ENCODE measurements at regions not wholly inside any gene's neighbourhood (a gene's known extent, or its start where the extent isn't known, plus 50 kb on each side); places are given as distances from the start of the nearest gene placed in this dataset.
"Not testable (repeated sequence)": the region's sequence is repeated elsewhere in the genome, so short reads cannot be mapped to it uniquely, and the experiment has no call there.

DNA sequence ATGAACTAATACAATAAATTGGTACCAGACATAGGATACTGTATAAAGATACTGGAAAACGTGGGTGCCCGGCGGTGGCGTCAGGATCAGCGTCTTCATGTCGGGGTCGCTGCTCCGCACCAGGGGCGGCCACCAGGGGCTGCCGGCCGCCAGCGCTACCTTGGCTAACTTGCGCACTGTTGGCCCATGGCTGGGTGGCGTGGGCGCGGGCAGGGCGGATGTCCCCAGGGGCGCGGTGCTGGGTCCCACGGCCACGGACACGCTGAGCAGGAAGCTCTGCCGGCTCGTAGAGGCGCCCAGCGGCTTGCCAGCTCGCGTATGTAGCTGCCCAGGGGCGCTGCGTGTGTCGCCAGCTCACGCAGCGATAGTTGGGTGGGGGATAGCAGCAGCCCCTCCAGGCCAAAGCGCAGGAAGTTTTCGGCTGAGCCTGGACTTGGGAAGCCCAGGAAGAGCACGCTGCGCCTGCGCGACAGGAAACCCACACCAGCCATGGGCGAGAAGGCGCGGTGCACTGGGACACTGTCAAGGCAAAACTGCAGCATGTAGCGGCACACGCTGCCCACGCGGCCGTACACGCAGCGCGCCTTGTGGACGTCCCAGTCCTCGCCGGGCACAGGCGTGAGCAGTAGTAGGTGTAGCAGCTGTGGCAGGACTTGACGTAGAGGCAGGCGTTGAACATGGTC, 299.9 kb downstream of the CCDC74A start:
- no peak overlapping the region for H3K4me3 ChIP-seq (replicated peaks; ENCODE audit: low read depth, low read length)
- TF ChIP-seq, protein P1, sequence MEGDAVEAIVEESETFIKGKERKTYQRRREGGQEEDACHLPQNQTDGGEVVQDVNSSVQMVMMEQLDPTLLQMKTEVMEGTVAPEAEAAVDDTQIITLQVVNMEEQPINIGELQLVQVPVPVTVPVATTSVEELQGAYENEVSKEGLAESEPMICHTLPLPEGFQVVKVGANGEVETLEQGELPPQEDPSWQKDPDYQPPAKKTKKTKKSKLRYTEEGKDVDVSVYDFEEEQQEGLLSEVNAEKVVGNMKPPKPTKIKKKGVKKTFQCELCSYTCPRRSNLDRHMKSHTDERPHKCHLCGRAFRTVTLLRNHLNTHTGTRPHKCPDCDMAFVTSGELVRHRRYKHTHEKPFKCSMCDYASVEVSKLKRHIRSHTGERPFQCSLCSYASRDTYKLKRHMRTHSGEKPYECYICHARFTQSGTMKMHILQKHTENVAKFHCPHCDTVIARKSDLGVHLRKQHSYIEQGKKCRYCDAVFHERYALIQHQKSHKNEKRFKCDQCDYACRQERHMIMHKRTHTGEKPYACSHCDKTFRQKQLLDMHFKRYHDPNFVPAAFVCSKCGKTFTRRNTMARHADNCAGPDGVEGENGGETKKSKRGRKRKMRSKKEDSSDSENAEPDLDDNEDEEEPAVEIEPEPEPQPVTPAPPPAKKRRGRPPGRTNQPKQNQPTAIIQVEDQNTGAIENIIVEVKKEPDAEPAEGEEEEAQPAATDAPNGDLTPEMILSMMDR (IDR thresholded peaks at IDR 0.05; ENCODE audit: low read length, missing control alignments), result no peak
- no peak for DNase-seq (ENCODE audit: low read depth)

DNA sequence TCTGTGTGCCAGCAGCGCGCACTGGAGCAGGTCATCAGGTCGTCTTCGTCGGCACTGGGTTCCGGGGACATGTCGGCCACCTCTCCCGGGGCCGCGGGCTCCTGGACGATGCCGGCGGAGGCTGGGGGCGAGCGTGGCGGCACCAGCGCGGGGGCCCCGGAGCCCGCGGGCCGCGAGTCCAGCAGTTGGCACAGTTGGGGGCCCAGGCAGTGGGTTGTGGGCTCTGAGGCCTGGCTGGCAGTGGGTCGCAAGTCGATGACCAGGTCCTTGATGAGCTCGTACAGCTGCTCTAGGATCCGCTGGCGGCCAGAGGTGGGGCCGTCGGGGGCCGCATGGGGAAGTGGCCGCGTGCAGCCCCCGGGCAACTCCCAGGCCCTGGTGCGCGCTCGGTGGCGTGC, 300.5 kb downstream of the CCDC74A start:
- TF ChIP-seq, protein P1 (IDR thresholded peaks at IDR 0.05; ENCODE audit: low read length, missing control alignments), result no peak
- no peak overlapping the region for H3K4me3 ChIP-seq (replicated peaks; ENCODE audit: low read depth, low read length)
- DNase-seq (ENCODE audit: low read depth), result no peak

DNA sequence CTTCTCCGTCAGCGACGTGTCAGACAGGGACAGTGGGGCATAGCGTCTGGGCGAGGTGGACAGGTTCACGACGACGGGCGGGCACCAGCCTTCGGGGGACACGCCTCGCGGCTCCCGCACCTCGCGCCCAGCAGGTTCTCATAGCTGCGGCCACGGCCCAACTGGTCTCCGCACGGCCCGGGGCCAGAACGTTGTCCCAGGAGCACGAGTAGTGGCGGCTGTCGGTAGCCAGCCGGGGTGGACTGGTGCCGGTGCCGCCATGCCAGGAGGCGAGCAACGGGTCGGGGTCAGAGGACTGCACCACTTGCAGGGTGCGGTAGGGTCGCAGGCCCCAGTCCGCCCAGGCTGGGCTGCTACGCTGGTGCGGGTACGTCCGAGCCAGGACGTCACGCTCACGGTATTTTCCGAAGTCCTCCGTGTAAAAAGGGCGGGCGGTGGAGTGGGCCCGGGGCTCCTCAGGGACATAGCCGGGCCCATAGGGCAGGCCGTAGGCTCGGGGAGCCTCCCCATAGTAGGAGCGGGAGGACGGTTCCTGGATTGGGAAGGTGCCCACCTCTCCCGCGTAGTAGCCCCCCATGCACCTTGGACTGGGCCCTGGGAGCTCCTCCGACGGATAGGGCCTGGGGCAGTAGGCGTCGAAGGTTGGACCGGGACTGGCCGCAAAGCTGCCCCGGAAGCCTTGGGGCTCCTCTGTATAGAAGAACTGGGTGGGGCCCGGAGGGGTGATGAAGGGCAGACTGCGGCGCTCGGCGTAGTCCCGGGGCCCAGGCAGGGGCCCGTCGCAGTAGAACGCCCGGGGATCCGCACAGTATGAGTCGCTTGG, 301.2 kb downstream of the CCDC74A start:
- DNase-seq (ENCODE audit: low read depth); H3K4me3 ChIP-seq (replicated peaks; ENCODE audit: low read depth, low read length): not testable (repeated sequence)

DNA sequence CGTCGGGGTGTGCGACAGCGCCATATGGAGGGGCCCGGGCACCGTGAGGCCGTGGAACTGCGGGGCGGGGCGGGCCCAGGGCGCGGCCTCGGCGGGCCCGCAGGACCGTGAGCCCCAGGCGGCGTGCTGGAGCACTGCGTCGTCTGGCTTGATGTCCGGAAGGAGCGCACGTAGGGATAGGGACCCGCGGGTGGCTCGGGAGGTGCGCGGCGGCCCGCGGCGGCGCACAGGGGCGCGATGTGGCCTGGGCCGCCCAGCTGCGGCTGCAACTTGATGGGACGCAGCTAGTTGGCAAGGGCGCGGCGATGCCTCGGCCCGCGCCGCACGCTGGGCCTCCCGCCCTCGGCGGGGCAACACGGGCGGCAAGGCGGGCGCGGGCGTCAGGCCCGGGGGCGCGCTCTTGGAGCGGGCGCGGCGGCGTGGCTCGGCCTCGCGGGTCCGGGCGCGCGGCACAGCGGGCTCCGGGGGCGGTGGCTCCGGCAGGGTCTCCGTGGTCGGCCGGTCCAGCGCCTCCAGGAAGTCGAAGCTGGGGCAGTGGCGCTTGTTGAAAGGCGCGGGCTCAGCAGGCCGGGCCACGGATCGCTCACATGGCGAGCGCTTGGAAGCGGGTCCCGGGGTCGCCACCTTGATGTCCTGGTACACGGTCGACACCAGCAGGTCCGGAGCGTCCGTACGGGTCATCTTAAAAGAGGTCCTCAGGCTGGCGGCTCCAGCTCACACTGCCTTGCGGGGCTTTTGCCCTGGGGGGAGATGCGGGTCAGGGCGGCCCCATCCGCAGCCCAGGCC, 302.0 kb downstream of the CCDC74A start:
- H3K4me3 ChIP-seq (replicated peaks; ENCODE audit: low read depth, low read length); DNase-seq (ENCODE audit: low read depth): not testable (repeated sequence)

DNA sequence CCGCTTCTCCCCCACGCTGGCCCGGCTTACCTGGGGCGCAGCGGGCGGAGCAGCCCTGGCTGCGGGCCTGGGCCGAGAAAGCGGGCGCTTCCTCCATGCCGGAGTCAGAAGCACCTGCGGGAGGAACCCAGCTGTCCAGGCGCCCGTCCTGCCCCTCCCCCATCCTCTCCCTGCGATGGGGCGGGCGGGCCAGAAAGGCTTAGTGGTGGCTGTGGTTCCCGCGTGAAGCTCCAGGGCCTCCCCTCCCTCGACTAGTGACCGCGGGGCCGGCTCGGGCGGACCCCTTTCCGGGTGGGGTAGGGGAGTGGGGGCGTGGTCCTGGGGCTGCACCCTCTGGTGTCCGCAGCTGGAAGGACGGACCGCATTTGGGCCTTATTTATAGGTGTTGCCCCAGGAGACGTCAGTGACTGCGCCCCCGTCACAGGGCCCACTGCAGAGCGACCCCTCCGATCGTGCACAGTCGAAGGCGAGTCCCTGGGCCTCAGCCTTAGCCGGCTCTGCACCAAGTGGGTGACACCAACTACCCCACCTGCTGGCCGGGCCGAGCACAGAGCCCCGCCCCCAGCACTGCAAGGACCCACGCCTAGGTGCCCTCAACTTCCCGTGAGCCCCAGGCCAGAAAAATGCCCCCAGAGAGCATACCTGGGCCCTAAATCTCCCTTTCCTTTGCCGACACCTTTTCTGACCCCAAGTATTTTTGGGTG, 302.7 kb downstream of the CCDC74A start:
- not testable (repeated sequence) for H3K4me3 ChIP-seq (replicated peaks; ENCODE audit: low read depth, low read length); DNase-seq (ENCODE audit: low read depth)

DNA sequence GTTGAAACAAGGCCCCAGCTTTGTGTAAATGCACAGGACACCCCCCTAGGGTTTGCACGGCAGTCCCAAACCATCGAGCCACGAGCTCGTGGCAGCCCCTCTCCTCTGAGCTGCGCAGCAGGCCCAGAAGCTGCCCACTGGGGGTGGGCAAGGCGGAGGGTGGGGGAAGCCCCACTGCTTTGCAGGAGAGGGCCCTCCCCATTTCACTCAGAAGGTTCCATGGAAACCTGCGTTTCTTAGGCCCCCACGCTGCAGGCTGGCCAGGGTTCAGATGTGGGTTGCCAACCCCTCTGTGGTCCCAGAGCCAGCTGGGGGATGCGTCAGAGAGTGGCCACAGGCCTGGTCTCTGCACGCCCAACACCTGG, 303.2 kb downstream of the CCDC74A start:
- not testable (repeated sequence) for H3K4me3 ChIP-seq (replicated peaks; ENCODE audit: low read depth, low read length); DNase-seq (ENCODE audit: low read depth)

DNA sequence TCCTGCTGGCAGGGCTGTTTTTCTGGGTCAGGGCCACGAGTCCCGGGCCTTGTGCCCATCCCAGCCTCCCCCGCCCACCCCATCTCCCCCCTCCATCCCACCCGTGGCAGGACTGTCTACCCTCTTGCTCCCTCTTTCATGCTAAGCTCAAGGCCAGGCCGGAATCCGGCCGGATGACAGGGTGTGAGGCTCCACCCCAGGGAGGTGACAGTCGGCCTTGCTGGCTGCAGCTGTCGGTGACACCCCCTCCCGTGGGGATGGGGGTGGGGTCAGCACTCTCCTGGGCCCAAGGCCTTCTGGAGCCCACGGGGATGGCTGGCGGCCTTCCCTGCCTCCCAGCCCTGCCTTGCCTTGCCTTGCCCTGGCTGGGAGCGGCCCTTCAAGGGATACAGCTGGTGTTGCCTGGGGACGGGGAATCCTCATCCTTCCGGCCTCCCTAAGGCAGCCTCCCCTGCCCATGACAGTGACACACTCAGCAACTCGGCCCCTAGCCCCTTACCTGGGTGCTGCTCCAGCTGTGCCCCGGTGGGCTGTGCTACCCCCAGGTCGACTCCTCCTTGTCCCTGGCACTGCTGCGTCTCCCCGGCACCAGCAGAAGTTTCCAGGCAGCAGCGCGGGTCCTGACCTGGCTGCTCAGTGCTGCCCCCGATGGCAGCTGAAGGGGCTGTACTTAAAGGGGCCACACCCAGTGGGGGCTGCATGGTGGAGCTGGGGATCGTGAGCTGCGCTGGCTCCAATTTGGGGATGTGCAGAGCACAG, 303.9 kb downstream of the CCDC74A start:
- not testable (repeated sequence) for DNase-seq (ENCODE audit: low read depth); H3K4me3 ChIP-seq (replicated peaks; ENCODE audit: low read depth, low read length)

DNA sequence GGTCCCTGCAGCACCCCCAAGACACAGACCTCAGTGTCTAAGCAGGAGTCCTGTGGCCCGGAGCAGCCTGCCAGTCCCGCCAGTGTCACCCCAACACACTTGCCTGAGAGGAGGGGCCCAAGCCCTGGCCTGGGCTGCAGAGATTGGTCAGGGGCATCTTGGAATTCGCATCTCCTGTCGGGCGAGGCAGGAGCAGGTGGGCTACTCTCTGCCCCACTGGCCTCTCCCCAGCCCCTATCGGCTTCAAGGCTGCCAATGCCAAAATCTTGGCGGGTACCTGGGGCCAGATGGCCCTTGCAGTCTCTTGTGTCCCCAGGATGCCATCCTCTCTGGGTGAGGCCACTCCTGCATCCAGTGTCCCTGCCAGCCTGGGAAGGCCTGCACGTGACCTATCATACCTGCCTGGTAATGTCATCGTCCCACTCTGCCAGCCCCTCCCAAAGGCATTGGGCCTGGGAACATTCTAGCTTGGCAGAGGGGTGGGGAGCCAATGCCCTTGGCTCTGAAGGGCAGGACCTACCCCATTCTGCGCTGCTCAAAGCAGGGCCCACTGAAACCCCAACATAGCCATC, 304.6 kb downstream of the CCDC74A start:
- not testable (repeated sequence) for H3K4me3 ChIP-seq (replicated peaks; ENCODE audit: low read depth, low read length); DNase-seq (ENCODE audit: low read depth)

DNA sequence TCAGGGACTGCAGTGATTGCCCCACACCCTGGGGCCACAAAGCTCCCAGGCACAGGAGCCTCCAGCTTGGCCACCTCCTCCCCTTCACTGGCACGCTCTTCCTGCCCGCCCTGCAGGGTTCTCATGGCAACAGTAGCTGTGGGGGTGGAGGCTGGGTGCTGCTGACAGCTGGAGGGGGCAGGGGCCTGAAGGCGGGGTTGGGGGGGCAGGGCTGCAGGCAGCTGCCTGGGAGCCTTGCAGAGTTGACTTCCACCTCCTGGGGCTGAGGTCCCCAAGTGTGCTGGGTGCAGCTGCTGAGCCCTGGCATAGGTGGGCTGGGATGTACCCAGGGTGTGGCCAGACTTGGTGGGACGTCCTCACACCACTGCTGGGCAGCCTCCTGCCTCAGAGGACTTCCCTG, 305.2 kb downstream of the CCDC74A start:
- not testable (repeated sequence) for DNase-seq (ENCODE audit: low read depth); H3K4me3 ChIP-seq (replicated peaks; ENCODE audit: low read depth, low read length)

DNA sequence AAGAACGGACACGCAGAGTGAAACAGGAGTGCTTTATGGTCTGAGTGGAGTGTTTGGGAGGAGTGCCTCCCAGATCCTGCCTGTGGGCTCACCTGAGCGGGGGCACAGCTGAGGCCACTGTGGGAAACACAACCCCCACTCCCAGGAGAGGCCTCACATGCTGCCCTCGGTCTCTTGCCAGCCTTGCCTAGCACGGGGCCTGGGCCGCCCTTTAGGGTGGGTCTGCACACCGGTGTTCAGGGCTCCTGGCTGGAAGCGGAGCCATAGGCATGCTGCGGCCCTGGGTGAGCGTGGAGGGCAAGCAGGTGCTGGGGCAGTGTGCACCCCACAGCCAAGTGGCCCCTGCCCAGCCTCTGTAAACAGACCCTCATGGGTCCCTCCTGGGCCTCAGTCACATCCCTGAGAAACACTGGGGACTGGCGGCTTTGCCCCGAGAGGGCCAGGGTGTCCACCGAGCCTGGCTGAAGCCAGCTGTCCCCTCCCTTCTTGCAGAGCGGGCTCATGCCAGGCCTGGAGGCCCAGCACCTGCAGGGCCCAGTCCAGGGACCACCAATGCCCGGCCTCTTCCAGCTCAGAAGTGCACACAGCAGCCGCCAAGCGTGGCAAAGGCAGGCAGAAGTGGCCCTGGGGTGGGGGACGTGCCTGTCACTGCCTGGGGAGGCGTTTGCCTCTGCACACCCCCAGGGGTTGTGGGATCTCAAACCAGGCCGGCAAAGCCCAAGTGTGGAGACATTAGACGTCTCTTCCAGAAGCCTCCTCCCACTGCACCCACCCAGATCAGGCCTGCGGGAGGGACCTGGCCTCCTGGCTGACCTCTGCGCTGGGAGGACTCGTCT, 305.9 kb downstream of the CCDC74A start:
- DNase-seq (ENCODE audit: low read depth); H3K4me3 ChIP-seq (replicated peaks; ENCODE audit: low read depth, low read length): not testable (repeated sequence)

DNA sequence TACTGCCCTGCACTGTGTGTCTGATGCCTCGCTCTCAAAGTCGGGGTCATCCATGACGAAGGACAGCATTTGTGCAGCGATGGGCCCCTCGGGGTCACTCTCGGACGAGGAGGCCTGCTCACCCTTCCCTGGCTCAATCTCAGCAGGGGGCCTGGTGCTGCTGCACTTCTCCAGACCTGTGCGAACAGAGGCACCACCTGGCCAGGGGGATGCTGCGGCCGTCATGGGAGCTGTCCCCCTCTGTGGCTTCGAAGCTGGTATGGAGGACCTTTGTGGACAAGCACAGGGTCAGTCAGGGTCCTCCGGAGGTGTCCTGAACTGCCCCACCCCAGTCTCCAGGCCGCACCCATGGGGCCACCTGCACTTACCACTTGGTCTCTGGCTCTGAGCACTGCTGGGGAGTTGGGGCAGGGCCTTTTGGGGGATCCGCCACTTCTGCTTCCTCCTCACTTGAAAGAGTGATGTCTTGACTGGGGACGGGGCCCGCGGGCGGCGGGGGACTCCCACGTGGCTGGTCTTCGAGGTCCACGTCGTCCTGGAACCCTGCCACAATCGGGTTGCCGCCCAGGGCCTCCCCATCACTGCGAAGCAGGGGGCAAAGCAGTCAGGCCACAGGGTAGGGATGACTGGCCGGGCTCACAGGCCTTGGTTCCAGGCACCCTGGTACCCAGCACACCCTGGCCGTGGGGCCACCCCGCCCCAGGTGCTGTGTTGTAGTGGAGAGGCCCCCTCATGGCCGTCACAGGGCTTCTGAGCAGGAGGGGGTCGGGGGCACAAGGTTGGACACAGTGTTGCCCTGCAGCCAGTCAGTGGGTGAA, 306.7 kb downstream of the CCDC74A start:
- not testable (repeated sequence) for DNase-seq (ENCODE audit: low read depth); H3K4me3 ChIP-seq (replicated peaks; ENCODE audit: low read depth, low read length)

DNA sequence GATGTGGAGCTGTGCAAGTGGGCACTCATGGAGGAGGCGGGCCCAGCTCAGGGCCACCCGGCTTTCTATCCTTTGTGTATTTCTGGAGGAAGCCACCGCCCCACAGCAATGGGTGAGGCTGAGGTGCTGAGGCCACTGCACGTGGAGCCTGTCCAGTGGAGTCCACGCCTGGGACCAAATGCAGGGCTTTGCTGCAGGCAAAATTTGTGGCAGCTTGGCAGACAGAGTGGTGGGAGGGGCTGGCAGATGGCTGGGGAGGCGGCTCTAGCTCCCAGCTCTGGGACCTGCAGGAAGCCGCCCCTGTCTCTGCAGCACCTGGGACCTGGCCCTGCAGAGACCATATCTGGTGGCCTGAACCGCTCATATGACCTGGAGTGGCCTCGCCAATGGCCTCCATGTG, 307.3 kb downstream of the CCDC74A start:
- DNase-seq (ENCODE audit: low read depth); H3K4me3 ChIP-seq (replicated peaks; ENCODE audit: low read depth, low read length): not testable (repeated sequence)
